Small intestine (tissue), 7 donors: ENCODE measurements at regions not wholly inside any gene's neighbourhood (a gene's known extent, or its start where the extent isn't known, plus 50 kb on each side); places are given as distances from the start of the nearest gene placed in this dataset.

Experiments
- DNase-seq, 2 donors: peaks; one replicate each; pipeline versions ENCODE4 v3.0.0 to v3.0.0-alpha.2; 2013
- FAIRE-seq: peaks from 2 replicates; lab custom pipeline; 2012; peaks lifted over from hg19 to GRCh38; lab: Jason Lieb, UNC
- H3K27ac ChIP-seq, 3 donors: one replicate each; pipeline ENCODE4 v1.5.1; 2013; ENCODE audit warnings: low read length in 2 of 3, mild to moderate bottlenecking in 2 of 3, control low read depth in 1 of 3, inconsistent platforms in 1 of 3, low read depth in 1 of 3, moderate library complexity in 1 of 3
- H3K27me3 ChIP-seq, 3 donors: one replicate each; pipeline ENCODE4 v1.6.1; 2013; ENCODE audit warnings: low read length in 3 of 3, inconsistent platforms in 1 of 3; ENCODE audit not compliant: control insufficient read depth in 3 of 3, insufficient read depth in 3 of 3
- H3K36me3 ChIP-seq, 3 donors: one replicate each; pipeline ENCODE4 v1.6.1; 2013; ENCODE audit warnings: low read length in 3 of 3, inconsistent platforms in 1 of 3, low read depth in 1 of 3, mild to moderate bottlenecking in 1 of 3, moderate library complexity in 1 of 3; ENCODE audit not compliant: control insufficient read depth in 3 of 3, insufficient read depth in 2 of 3
- H3K4me1 ChIP-seq, 3 donors: one replicate each; pipeline ENCODE4 v1.6.1; 2013; ENCODE audit warnings: low read length in 2 of 3, inconsistent platforms in 1 of 3, low read depth in 1 of 3, mild to moderate bottlenecking in 1 of 3, moderate library complexity in 1 of 3; ENCODE audit not compliant: control insufficient read depth in 3 of 3, insufficient read depth in 2 of 3
- H3K4me3 ChIP-seq, 3 donors: one replicate each; pipeline ENCODE4 v1.5.1; 2013; ENCODE audit warnings: low read length in 3 of 3, control low read depth in 1 of 3, inconsistent platforms in 1 of 3, low read depth in 1 of 3, mild to moderate bottlenecking in 1 of 3, moderate library complexity in 1 of 3
- H3K9me3 ChIP-seq, 2 donors: one replicate each; pipeline ENCODE4 v1.6.1; 2013; ENCODE audit warnings: low read depth in 1 of 2, low read length in 1 of 2; ENCODE audit not compliant: control insufficient read depth in 2 of 2, insufficient read depth in 1 of 2
- WGBS, 3 donors: extraction: QIAGEN DNeasy Blood & Tissue Kit; methylation state at CpG; one replicate each; pipeline ENCODE4 v1.1.7; 2013; 5-methylcytosine and 5-hydroxymethylcytosine counted together
- donor health status: healthy with polysubstance abuse.
- donor health status: control.
- donor health status: control.
- donor health status: Bipolar disorder and iron deficiency.
- donor health status: healthy.

DNA sequence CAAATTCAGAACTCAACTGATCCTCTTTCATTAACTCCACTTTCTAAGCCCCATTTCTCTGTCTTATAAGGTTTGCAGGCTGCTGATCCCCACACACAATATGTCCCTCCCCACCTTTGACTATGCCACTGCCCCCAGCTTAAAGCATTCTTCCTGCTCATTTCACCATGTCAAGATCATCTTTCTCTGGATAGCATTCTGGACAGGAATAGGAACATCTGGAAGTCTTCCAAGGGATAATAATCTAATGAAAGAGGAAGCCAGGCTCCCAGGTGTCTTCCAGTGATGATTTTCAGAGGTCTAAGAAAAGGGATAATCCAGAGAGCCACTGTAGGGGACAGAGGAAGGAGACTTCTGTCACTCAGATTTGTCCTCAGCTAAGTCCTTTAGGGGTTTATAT is 54.6 kb upstream of the GALNT15 start:
- no peaks in the 10 kb centered on the region for H3K9me3 ChIP-seq
- DNase-seq (no peak), FAIRE-seq (no peak)
- no peaks in the 10 kb centered on the region for H3K4me1 ChIP-seq
- H3K27ac ChIP-seq, result no peak overlapping the region
- H3K4me3 ChIP-seq, result no peak overlapping the region
- H3K27me3 ChIP-seq, result no peaks in the 10 kb centered on the region
- no peaks in the 10 kb centered on the region for H3K36me3 ChIP-seq

DNA sequence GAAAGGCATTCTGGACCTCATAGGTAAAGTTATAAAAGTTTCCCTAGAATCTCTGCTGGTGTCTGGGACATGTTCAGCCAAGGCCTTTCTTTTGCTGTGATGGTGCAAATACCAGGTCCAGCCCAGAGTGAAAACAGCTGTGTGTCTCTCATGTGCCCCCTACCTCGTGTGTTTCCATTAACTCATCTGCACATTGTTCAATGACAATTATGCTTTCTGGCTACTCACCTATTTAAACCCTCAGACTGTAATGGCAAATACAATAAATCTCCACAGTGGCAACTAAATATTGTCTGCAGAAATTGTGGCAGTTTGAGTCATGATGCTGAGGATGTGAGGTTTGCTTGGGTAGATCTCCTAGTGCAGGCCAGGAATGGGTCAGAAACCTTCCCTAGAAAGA is 53.1 kb upstream of the GALNT15 start:
- no peak overlapping the region for H3K27ac ChIP-seq
- no peaks in the 10 kb centered on the region for H3K9me3 ChIP-seq
- no peaks in the 10 kb centered on the region for H3K27me3 ChIP-seq
- H3K4me1 ChIP-seq, result no peaks in the 10 kb centered on the region
- DNase-seq (no peak), FAIRE-seq (no peak)
- H3K4me3 ChIP-seq, result no peak overlapping the region
- WGBS, 3 donors, result 5 to 43% (median 22%) methylated on average over 1 of the region's 1 CpG
- no peaks in the 10 kb centered on the region for H3K36me3 ChIP-seq

DNA sequence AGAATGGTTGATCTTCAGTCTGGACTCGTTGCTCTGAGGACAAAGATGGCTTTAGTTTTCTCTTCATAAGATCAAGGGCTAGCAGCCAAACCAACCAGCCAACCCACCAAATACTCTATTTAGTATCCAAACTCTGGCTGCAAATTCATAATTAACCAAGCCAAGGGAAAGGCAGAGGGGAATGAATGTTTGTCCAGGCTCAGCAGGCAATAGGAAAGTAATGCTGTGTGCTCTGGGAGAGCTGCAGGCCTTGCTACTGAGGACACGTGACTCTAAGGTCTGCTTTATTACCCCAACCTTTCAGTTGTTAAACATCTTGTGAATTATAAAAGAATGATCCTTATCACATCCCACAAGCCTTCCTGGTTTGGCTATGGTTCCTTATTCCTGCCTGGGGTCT is 52.3 kb upstream of the GALNT15 start:
- H3K36me3 ChIP-seq, result no peaks in the 10 kb centered on the region
- no peaks in the 10 kb centered on the region for H3K4me1 ChIP-seq
- no peak overlapping the region for H3K27ac ChIP-seq
- FAIRE-seq, result no peak
- no peak for DNase-seq
- 50 to 54% (median 52%) methylated on average over 2 of the region's 2 CpGs for WGBS, 3 donors
- H3K4me3 ChIP-seq, result no peak overlapping the region
- H3K9me3 ChIP-seq, result no peaks in the 10 kb centered on the region
- H3K27me3 ChIP-seq, result no peaks in the 10 kb centered on the region

DNA sequence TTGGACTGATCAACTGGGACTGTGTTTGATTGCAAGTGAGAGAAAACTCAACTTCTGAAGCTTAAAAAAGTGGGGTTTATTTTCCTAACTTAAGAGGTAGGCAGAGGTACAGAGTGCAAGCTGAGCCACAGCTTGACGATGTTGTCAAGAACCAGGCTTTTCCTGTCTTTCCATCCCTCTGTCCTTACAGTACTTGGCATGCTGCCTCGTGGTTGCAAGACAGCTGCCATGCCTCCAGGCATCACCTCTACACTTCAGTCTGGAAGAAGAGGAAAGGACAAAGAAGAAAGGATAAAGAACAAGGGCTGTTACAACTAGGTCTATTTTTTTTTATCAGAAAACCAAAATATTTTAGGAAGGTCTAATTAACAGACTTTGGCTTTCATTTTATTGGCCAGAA is 51.8 kb upstream of the GALNT15 start:
- Histone ChIP-seq H3K36me3 (no peaks in the 10 kb centered on the region), H3K9me3 (no peaks in the 10 kb centered on the region), H3K27me3 (no peaks in the 10 kb centered on the region), H3K4me3 (no peak overlapping the region), H3K27ac (no peak overlapping the region), H3K4me1 (no peaks in the 10 kb centered on the region)
- 63 to 78% (median 71%) methylated on average over 2 of the region's 2 CpGs for WGBS, 3 donors
- DNase-seq (no peak), FAIRE-seq (no peak)

DNA sequence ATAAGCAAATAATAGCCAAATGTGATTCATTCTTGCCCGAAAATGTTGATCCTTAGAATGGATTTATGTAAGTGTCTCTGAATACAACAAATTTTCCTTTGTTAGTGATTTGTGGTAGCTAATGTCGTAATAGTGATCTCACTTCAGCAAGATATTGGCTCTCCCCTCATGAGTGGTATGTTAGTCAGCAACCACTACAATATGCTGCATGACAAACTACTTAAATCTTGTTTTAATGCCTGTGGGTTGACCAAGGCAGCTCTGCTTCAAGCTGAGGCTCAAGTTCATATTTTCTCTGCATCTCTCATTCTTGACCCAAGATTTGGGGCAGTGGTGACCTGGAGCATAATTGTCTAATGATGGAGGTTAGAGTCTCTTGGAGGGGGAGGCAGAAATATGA is 49.8 kb upstream of the GALNT15 start:
- WGBS, 3 donors, result 73 to 78% (median 77%) methylated on average over 2 of the region's 2 CpGs
- Histone ChIP-seq H3K27me3 (no peaks in the 10 kb centered on the region), H3K36me3 (no peaks in the 10 kb centered on the region), H3K4me1 (no peaks in the 10 kb centered on the region), H3K4me3 (no peak overlapping the region), H3K27ac (no peak overlapping the region), H3K9me3 (no peaks in the 10 kb centered on the region)
- DNase-seq (no peak), FAIRE-seq (no peak)
